T-cell (primary cell): ENCODE measurements at regions not wholly inside any gene's neighbourhood (a gene's known extent, or its start where the extent isn't known, plus 50 kb on each side); places are given as distances from the start of the nearest gene placed in this dataset.

Experiments used
- ATAC-seq, 4 experiments: fragments of 200-7000 bp in 3 of 4; fragments of 150-1000 bp in 1 of 4; cut with Tn5 transposase; replicated peaks in 1 of 4; 1 replicate in 3 of 4; 2 replicates in 1 of 4; pipeline ENCODE4 v1.10.0; 2021; ENCODE audit warnings: moderate library complexity in 3 of 4, mild to moderate bottlenecking in 2 of 4, moderate number of reproducible peaks in 1 of 4
- CTCF ChIA-PET, 2 donors: fragments of 300-600 bp; sonication (Branson Sonifier 250); formaldehyde crosslinking; loops; one replicate each; lab custom pipeline; 2022; ENCODE audit warnings: antibody characterized with exemption in 2 of 2; lab: Charles Lee
- POLR2A ChIA-PET, 2 donors: fragments of 300-600 bp; sonication (Branson Sonifier 250); formaldehyde crosslinking; loops; one replicate each; lab custom pipeline; 2022; ENCODE audit warnings: antibody characterized with exemption in 2 of 2; lab: Charles Lee
- DNase-seq, 35 experiments: peaks; one replicate each; pipeline versions ENCODE4 v3.0.0 to v3.0.0-alpha.2; 2013 to 2023
- H3K27ac ChIP-seq: one replicate; pipeline ENCODE4 v1.5.1; 2013; ENCODE audit warnings: low read length
- H3K27me3 ChIP-seq, 2 experiments: replicated peaks in 1 of 2; 1 replicate in 1 of 2; 2 replicates in 1 of 2; pipeline versions ENCODE4 v1.6.1 to v1.7.0; 2013; ENCODE audit warnings: low read length in 1 of 2, mixed read lengths in 1 of 2; ENCODE audit not compliant: control insufficient read depth in 2 of 2, insufficient read depth in 2 of 2; ENCODE audit errors: extremely low read depth in 1 of 2
- H3K36me3 ChIP-seq, 2 donors: 1 replicate in 1 of 2; 2 replicates in 1 of 2; pipeline versions ENCODE4 v1.6.1 to v1.7.0; 2013; ENCODE audit warnings: low read length in 1 of 2; ENCODE audit not compliant: control insufficient read depth in 2 of 2, insufficient read depth in 1 of 2; ENCODE audit errors: extremely low read depth in 1 of 2
- H3K4me1 ChIP-seq, 2 experiments: 1 replicate in 1 of 2; 2 replicates in 1 of 2; pipeline versions ENCODE4 v1.6.1 to v1.7.0; 2013; ENCODE audit warnings: low read length in 2 of 2, mixed read lengths in 1 of 2; ENCODE audit not compliant: insufficient read depth in 2 of 2, control insufficient read depth in 1 of 2; ENCODE audit errors: extremely low read depth in 1 of 2
- H3K4me3 ChIP-seq, 2 donors: 1 replicate in 1 of 2; 2 replicates in 1 of 2; pipeline versions ENCODE4 v1.5.1 to v1.7.0; 2013; ENCODE audit warnings: mild to moderate bottlenecking in 2 of 2, low read length in 1 of 2, moderate library complexity in 1 of 2; ENCODE audit not compliant: control insufficient read depth in 1 of 2; ENCODE audit errors: extremely low read depth in 1 of 2
- H3K9me3 ChIP-seq: 2 replicates; pipeline ENCODE4 v1.7.0; 2013
- H3K27ac Mint-ChIP-seq, 2 donors: one replicate each; pipeline ENCODE4 v1.8.0; 2020 to 2021; ENCODE audit warnings: mild to moderate bottlenecking in 2 of 2, mixed read lengths in 2 of 2
- H3K27me3 Mint-ChIP-seq, 2 donors: one replicate each; pipeline ENCODE4 v1.8.0; 2021 to 2022; ENCODE audit warnings: mixed read lengths in 2 of 2
- H3K36me3 Mint-ChIP-seq: one replicate; pipeline ENCODE4 v1.8.0; 2021; ENCODE audit warnings: mixed read lengths
- H3K4me1 Mint-ChIP-seq, 3 donors: one replicate each; pipeline ENCODE4 v1.8.0; 2020 to 2022; ENCODE audit warnings: mixed read lengths in 3 of 3, mild to moderate bottlenecking in 1 of 3
- H3K4me3 Mint-ChIP-seq, 3 donors: one replicate each; pipeline ENCODE4 v1.8.0; 2020 to 2022; ENCODE audit warnings: mild to moderate bottlenecking in 3 of 3, mixed read lengths in 3 of 3, moderate library complexity in 3 of 3
- H3K9me3 Mint-ChIP-seq, 3 donors: one replicate each; pipeline ENCODE4 v1.8.0; 2020 to 2022; ENCODE audit warnings: mixed read lengths in 3 of 3
- WGBS: methylation state at CpG from one replicate; pipeline ENCODE4 v1.1.5; 2013; ENCODE audit warnings: missing lambda C conversion rate; ENCODE audit not compliant: insufficient coverage; 5-methylcytosine and 5-hydroxymethylcytosine counted together

- H3K27ac ChIP-seq = no peak overlapping the region
- H3K27me3 ChIP-seq = peaks cover 0 to 6% of the 10 kb centered on the region in 2 experiments
- H3K4me3 ChIP-seq = no peak overlapping the region
- Mint-ChIP-seq H3K36me3 (no peaks in the 10 kb centered on the region), H3K9me3 (no peaks in the 10 kb centered on the region), H3K4me3 (no peak overlapping the region), H3K27me3 (peaks cover 0 to 1% of the 10 kb centered on the region in 2 donors), H3K27ac (no peak overlapping the region), H3K4me1 (no peaks in the 10 kb centered on the region)
- DNase-seq (no peak), ATAC-seq (no peak)
- POLR2A ChIA-PET = no interaction called here
- H3K9me3 ChIP-seq = no peaks in the 10 kb centered on the region
- WGBS = 100% methylated on average over 2 of the region's 3 CpGs
- CTCF ChIA-PET = no interaction called here
- no peaks in the 10 kb centered on the region for H3K36me3 ChIP-seq
- no peaks in the 10 kb centered on the region for H3K4me1 ChIP-seq
Observed at GRCh38 chr13:46498650-46499049, 54.3 kb upstream of the LRCH1 start.

- no peak for ATAC-seq
- H3K4me3 Mint-ChIP-seq = no peak overlapping the region
- CTCF ChIA-PET = interaction anchor here in 1 of 2 donors (1.1 kb wide), 1 partner anchor 225 kb away, joined by 3 read pairs; no protein-coding TSS in a partner anchor
- H3K4me1 Mint-ChIP-seq = no peaks in the 10 kb centered on the region
- no peak overlapping the region for H3K27ac ChIP-seq
- H3K27me3 ChIP-seq = peaks cover 0 to 6% of the 10 kb centered on the region in 2 experiments
- H3K4me1 ChIP-seq = no peaks in the 10 kb centered on the region
- WGBS = no CpG with 5 or more reads among the region's 4 CpGs
- H3K36me3 ChIP-seq = no peaks in the 10 kb centered on the region
- H3K36me3 Mint-ChIP-seq = no peaks in the 10 kb centered on the region
- H3K27me3 Mint-ChIP-seq = peaks cover 0 to 5% of the 10 kb centered on the region in 2 donors
- H3K27ac Mint-ChIP-seq = no peak overlapping the region
- no peak overlapping the region for H3K4me3 ChIP-seq
- no peak for DNase-seq
- POLR2A ChIA-PET = no interaction called here
- no peaks in the 10 kb centered on the region for H3K9me3 Mint-ChIP-seq
- no peaks in the 10 kb centered on the region for H3K9me3 ChIP-seq
Observed at GRCh38 chr13:46496086-46496485, 56.9 kb upstream of the LRCH1 start.

- Histone ChIP-seq H3K4me3 (no peak overlapping the region), H3K27ac (no peak overlapping the region), H3K36me3 (no peaks in the 10 kb centered on the region), H3K27me3 (peaks cover 0 to 7% of the 10 kb centered on the region in 2 experiments), H3K9me3 (no peaks in the 10 kb centered on the region), H3K4me1 (no peaks in the 10 kb centered on the region)
- H3K36me3 Mint-ChIP-seq = no peaks in the 10 kb centered on the region
- POLR2A ChIA-PET = no interaction called here
- H3K27ac Mint-ChIP-seq = no peak overlapping the region
- CTCF ChIA-PET = interaction anchor here in 1 of 2 donors (1.1 kb wide), 1 partner anchor 225 kb away, joined by 3 read pairs; no protein-coding TSS in a partner anchor
- H3K4me3 Mint-ChIP-seq = no peak overlapping the region
- DNase-seq = no peak
- no peak for ATAC-seq
- no peaks in the 10 kb centered on the region for H3K9me3 Mint-ChIP-seq
- WGBS = no CpG with 5 or more reads among the region's 4 CpGs
- no peaks in the 10 kb centered on the region for H3K4me1 Mint-ChIP-seq
- peaks cover 0 to 5% of the 10 kb centered on the region in 2 donors for H3K27me3 Mint-ChIP-seq
Observed at GRCh38 chr13:46495651-46496050, 57.3 kb upstream of the LRCH1 start.

DNA sequence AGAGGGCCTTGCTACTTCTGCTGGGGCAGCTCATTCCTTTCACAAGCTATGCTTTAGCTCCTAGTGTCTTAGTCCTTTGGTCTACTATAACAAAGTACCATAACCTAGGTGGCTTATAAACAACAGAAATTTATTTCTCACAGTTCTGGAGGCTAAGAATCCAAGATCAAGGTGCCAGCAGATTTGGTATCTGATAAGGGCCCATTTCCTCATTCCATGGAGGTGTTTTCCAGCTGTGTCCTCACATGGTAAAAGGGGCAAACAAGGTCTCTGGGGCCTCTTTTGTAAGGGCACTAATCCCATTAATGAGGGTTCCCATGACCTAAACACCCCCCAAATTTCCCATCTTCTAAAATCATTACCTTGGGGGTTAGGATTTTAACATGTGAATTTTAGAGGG is 57.9 kb upstream of the LRCH1 start:
- no peaks in the 10 kb centered on the region for H3K4me1 Mint-ChIP-seq
- Histone ChIP-seq H3K36me3 (no peaks in the 10 kb centered on the region), H3K27ac (no peak overlapping the region), H3K9me3 (no peaks in the 10 kb centered on the region), H3K4me1 (no peaks in the 10 kb centered on the region), H3K4me3 (no peak overlapping the region), H3K27me3 (peaks cover 0 to 8% of the 10 kb centered on the region in 2 experiments)
- DNase-seq = no peak
- no peak overlapping the region for H3K4me3 Mint-ChIP-seq
- H3K27me3 Mint-ChIP-seq = peaks cover 0 to 5% of the 10 kb centered on the region in 2 donors
- ChIA-PET POLR2A (no interaction called here), CTCF (interaction anchor here (1.0 to 1.7 kb wide), 6 partner anchors 22 to 226 kb away, joined by 3 to 9 read pairs (median 4); no protein-coding TSS in a partner anchor)
- H3K36me3 Mint-ChIP-seq = no peaks in the 10 kb centered on the region
- ATAC-seq = no peak
- no peak overlapping the region for H3K27ac Mint-ChIP-seq
- H3K9me3 Mint-ChIP-seq = no peaks in the 10 kb centered on the region

DNA sequence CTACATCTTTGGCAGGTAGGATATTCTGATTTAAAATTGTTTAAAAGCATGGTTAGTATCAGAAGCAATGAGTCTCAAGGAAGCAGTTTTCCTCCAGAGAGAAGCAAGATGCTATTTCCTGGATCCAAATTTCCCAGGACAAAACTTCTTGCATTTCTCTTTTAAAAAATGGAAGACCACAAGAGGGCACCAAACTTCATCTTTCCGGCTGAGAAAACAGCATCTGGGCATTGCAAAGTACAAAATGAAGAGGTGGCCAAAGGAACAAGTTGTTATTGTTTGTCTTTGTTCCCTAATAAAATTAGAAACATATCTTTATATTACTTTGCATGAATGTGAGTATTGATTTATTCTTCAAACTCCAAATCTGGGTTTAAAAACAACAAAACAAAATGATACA is 60.0 kb upstream of the LRCH1 start:
- DNase-seq = peak in 2 of 35 experiments; percentile 17 to 58
- POLR2A ChIA-PET = no interaction called here
- Mint-ChIP-seq H3K4me1 (no peaks in the 10 kb centered on the region), H3K4me3 (no peak overlapping the region), H3K27ac (no peak overlapping the region), H3K36me3 (no peaks in the 10 kb centered on the region), H3K9me3 (no peaks in the 10 kb centered on the region), H3K27me3 (peaks cover 0 to 4% of the 10 kb centered on the region in 2 donors)
- H3K9me3 ChIP-seq = no peaks in the 10 kb centered on the region
- no peak overlapping the region for H3K4me3 ChIP-seq
- no peak overlapping the region for H3K27ac ChIP-seq
- peaks cover 0 to 4% of the 10 kb centered on the region in 2 experiments for H3K27me3 ChIP-seq
- H3K36me3 ChIP-seq = no peaks in the 10 kb centered on the region
- ATAC-seq = no peak
- WGBS = no CpG with 5 or more reads among the region's 1 CpG
- H3K4me1 ChIP-seq = no peaks in the 10 kb centered on the region
- CTCF ChIA-PET = no interaction called here

- Histone ChIP-seq H3K4me3 (no peak overlapping the region), H3K9me3 (no peaks in the 10 kb centered on the region), H3K4me1 (no peaks in the 10 kb centered on the region), H3K27ac (no peak overlapping the region), H3K27me3 (peaks cover 0 to 4% of the 10 kb centered on the region in 2 experiments), H3K36me3 (no peaks in the 10 kb centered on the region)
- Mint-ChIP-seq H3K27ac (no peak overlapping the region), H3K27me3 (peaks cover 0 to 4% of the 10 kb centered on the region in 2 donors), H3K4me1 (no peaks in the 10 kb centered on the region), H3K9me3 (no peaks in the 10 kb centered on the region), H3K4me3 (no peak overlapping the region), H3K36me3 (no peaks in the 10 kb centered on the region)
- CTCF ChIA-PET = interaction anchor here (0.7 to 1.7 kb wide), 4 partner anchors 8 to 231 kb away, joined by 3 to 5 read pairs (median 4); no protein-coding TSS in a partner anchor
- WGBS = 60% methylated on average over 1 of the region's 4 CpGs
- POLR2A ChIA-PET = interaction anchor here in 1 of 2 donors (1.0 kb wide), 1 partner anchor 686 kb away, joined by 3 read pairs; no protein-coding TSS in a partner anchor
- DNase-seq (no peak), ATAC-seq (no peak)
Observed at GRCh38 chr13:46491641-46492040, 61.3 kb upstream of the LRCH1 start.
